CD4-positive, alpha-beta T cell (primary cell): ENCODE measurements at regions not wholly inside any gene's neighbourhood (a gene's known extent, or its start where the extent isn't known, plus 50 kb on each side); places are given as distances from the start of the nearest gene placed in this dataset.

ENCODE experiments used
- ATAC-seq: fragments of 200-7000 bp; cut with Tn5 transposase; one replicate; pipeline ENCODE4 v1.10.0; 2022; ENCODE audit warnings: mild to moderate bottlenecking; ENCODE audit not compliant: poor library complexity
- CTCF ChIA-PET: fragments of 350-600 bp; sonication (Branson Sonifier 250); formaldehyde crosslinking; loops from one replicate; lab custom pipeline; 2021; ENCODE audit warnings: antibody characterized with exemption, inconsistent platforms; lab: Charles Lee
- POLR2A ChIA-PET: fragments of 350-600 bp; sonication (Branson Sonifier 250); formaldehyde crosslinking; loops from one replicate; lab custom pipeline; 2021; ENCODE audit warnings: antibody characterized with exemption, inconsistent platforms; lab: Charles Lee
- DNase-seq, 14 experiments: peaks; one replicate each; pipeline ENCODE4 v3.0.0-alpha.2; 2013 to 2020; ENCODE audit warnings: mixed read lengths in 2 of 14
- H3K27ac ChIP-seq, 2 donors: one replicate each; pipeline versions ENCODE4 v1.5.1 to v1.7.0; 2013; ENCODE audit warnings: low read length in 2 of 2, low read depth in 1 of 2, mild to moderate bottlenecking in 1 of 2
- H3K27me3 ChIP-seq, 2 experiments: 1 replicate in 1 of 2; 2 replicates in 1 of 2; pipeline versions ENCODE4 v1.6.1 to v1.7.0; 2013; ENCODE audit warnings: low read length in 2 of 2, control low read depth in 1 of 2, mild to moderate bottlenecking in 1 of 2, moderate library complexity in 1 of 2; ENCODE audit not compliant: insufficient read depth in 2 of 2, control insufficient read depth in 1 of 2
- H3K36me3 ChIP-seq: one replicate; pipeline ENCODE4 v1.6.1; 2013; ENCODE audit warnings: low read length, control low read depth; ENCODE audit not compliant: insufficient read depth
- H3K4me1 ChIP-seq: one replicate; pipeline ENCODE4 v1.6.1; 2013; ENCODE audit warnings: low read length, control low read depth; ENCODE audit not compliant: insufficient read depth
- H3K4me3 ChIP-seq: one replicate; pipeline ENCODE4 v1.5.1; 2013; ENCODE audit warnings: mild to moderate bottlenecking, low read length, moderate library complexity
- H3K9me3 ChIP-seq, 2 experiments: 1 replicate in 1 of 2; 2 replicates in 1 of 2; pipeline versions ENCODE4 v1.6.1 to v1.7.0; 2013; ENCODE audit warnings: low read length in 2 of 2, mild to moderate bottlenecking in 2 of 2, control low read depth in 1 of 2, moderate library complexity in 1 of 2; ENCODE audit not compliant: control insufficient read depth in 1 of 2, insufficient read depth in 1 of 2
- H3K27ac Mint-ChIP-seq: one replicate; pipeline ENCODE4 v1.8.0; 2020; ENCODE audit warnings: mixed read lengths
- H3K27me3 Mint-ChIP-seq: one replicate; pipeline ENCODE4 v1.8.0; 2021; ENCODE audit warnings: mixed read lengths
- H3K36me3 Mint-ChIP-seq: one replicate; pipeline ENCODE4 v1.8.0; 2021; ENCODE audit warnings: low read depth, mixed read lengths
- H3K4me1 Mint-ChIP-seq: one replicate; pipeline ENCODE4 v1.8.0; 2021; ENCODE audit warnings: low read depth, mixed read lengths
- H3K4me3 Mint-ChIP-seq: one replicate; pipeline ENCODE4 v1.8.0; 2020; ENCODE audit warnings: mild to moderate bottlenecking, mixed read lengths
- H3K9me3 Mint-ChIP-seq: one replicate; pipeline ENCODE4 v1.8.0; 2020; ENCODE audit warnings: mixed read lengths
- intact Hi-C, 2 experiments: fragments of 100-400 bp; cut with DNase I in 1 of 2; cut with micrococcal nuclease in 1 of 2; formaldehyde crosslinking; loops; one replicate each; pipeline versions ENCODE4 v1.15.1 to v1.9.0; 2023 to 2025; cut with DNase I, micrococcal nuclease
- TF ChIP-seq, protein P1 (sequence below): fragments of 200-600 bp; IDR thresholded peaks from one replicate; pipeline ENCODE4 v1.8.0; 2022; ENCODE audit warnings: antibody characterized with exemption, mild to moderate bottlenecking

DNA sequence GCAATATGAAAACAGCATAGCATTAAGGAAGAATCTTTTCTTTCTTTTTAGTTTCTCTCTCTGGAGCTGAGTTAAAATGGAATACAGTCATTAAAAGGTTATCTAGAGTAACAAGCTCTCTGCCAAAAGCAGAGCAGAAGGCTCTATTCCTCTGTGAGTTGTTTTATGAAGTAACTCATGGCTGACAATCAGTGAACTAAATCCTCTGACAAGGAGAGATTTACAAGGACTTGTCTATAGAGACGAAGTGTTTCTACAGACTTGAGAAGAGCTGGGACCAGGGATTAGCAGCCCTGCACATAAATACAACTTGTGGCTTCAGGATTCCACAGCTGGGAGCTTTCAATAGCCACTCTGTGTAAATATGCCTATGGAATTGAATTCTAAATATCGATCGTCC is 192.5 kb upstream of the RAG2 start:
- H3K4me3 ChIP-seq: no peak overlapping the region
- intact Hi-C loops: no loop called here
- no peaks in the 10 kb centered on the region for H3K4me1 ChIP-seq
- DNase-seq (no peak), ATAC-seq (no peak)
- no peak overlapping the region for H3K27ac Mint-ChIP-seq
- peaks cover 17% of the 10 kb centered on the region for H3K27me3 Mint-ChIP-seq
- H3K36me3 ChIP-seq: no peaks in the 10 kb centered on the region
- POLR2A ChIA-PET: no interaction called here
- no peaks in the 10 kb centered on the region for H3K9me3 ChIP-seq
- TF ChIP-seq, protein P1, sequence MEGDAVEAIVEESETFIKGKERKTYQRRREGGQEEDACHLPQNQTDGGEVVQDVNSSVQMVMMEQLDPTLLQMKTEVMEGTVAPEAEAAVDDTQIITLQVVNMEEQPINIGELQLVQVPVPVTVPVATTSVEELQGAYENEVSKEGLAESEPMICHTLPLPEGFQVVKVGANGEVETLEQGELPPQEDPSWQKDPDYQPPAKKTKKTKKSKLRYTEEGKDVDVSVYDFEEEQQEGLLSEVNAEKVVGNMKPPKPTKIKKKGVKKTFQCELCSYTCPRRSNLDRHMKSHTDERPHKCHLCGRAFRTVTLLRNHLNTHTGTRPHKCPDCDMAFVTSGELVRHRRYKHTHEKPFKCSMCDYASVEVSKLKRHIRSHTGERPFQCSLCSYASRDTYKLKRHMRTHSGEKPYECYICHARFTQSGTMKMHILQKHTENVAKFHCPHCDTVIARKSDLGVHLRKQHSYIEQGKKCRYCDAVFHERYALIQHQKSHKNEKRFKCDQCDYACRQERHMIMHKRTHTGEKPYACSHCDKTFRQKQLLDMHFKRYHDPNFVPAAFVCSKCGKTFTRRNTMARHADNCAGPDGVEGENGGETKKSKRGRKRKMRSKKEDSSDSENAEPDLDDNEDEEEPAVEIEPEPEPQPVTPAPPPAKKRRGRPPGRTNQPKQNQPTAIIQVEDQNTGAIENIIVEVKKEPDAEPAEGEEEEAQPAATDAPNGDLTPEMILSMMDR: no peak
- no peak overlapping the region for H3K27ac ChIP-seq
- CTCF ChIA-PET: no interaction called here
- H3K36me3 Mint-ChIP-seq: no peaks in the 10 kb centered on the region
- no peaks in the 10 kb centered on the region for H3K9me3 Mint-ChIP-seq
- no peak overlapping the region for H3K4me3 Mint-ChIP-seq
- H3K4me1 Mint-ChIP-seq: no peaks in the 10 kb centered on the region
- peaks cover 0 to 4% of the 10 kb centered on the region in 2 experiments for H3K27me3 ChIP-seq

DNA sequence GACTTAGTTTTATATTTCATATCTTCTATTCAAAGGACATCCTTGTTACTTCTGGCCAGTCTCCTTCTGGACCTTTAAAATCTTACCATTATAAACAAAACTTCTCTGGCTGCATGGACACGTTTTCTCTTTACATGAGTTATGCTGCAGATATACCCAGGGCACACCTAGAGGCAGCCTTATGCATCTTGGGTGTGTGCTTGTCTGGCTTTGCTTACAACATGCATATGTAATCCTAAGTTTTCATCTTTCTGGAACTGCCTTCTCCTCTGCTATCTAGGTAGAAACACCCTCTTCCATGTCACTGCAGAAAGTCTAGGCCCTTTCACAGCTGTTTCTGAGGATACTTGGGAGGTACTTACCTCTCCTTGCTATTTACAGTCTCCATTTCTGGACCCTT is 185.8 kb upstream of the RAG2 start:
- Mint-ChIP-seq H3K4me3 (no peak overlapping the region), H3K27me3 (peaks cover 15% of the 10 kb centered on the region), H3K27ac (no peak overlapping the region), H3K36me3 (no peaks in the 10 kb centered on the region), H3K4me1 (no peaks in the 10 kb centered on the region), H3K9me3 (no peaks in the 10 kb centered on the region)
- POLR2A ChIA-PET: no interaction called here
- Histone ChIP-seq H3K27me3 (peaks cover 0 to 4% of the 10 kb centered on the region in 2 experiments), H3K4me3 (no peak overlapping the region), H3K9me3 (peaks cover 0 to 4% of the 10 kb centered on the region in 2 experiments), H3K36me3 (no peaks in the 10 kb centered on the region), H3K4me1 (no peaks in the 10 kb centered on the region), H3K27ac (no peak overlapping the region)
- TF ChIP-seq, protein P1: no peak
- no peak for ATAC-seq
- CTCF ChIA-PET: no interaction called here
- intact Hi-C loops: no loop called here
- DNase-seq: no peak

DNA sequence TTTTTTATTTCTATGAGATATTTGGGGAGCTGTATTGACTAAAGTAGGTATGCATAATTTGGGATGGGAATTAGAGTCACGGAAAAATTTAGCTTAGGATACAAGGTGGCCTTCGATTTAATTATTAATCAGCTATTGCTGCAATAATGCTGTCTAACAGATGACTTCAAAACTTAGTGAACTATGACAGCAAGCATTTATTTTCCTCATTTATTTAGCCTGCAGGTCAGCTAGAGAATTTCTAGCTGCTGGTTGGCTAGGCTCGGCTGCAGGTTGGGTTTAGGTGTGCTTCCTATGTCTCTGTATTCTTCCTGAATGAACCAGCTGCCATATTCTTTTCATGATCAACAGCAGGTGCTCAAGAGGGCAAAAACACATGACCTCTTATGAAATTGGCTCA is 181.8 kb upstream of the RAG2 start:
- no peaks in the 10 kb centered on the region for H3K4me1 Mint-ChIP-seq
- ChIA-PET CTCF (no interaction called here), POLR2A (no interaction called here)
- Histone ChIP-seq H3K4me1 (no peaks in the 10 kb centered on the region), H3K9me3 (peaks cover 0 to 4% of the 10 kb centered on the region in 2 experiments), H3K27me3 (no peaks in the 10 kb centered on the region), H3K27ac (no peak overlapping the region), H3K4me3 (no peak overlapping the region), H3K36me3 (no peaks in the 10 kb centered on the region)
- no peaks in the 10 kb centered on the region for H3K36me3 Mint-ChIP-seq
- TF ChIP-seq, protein P1: no peak
- peaks cover 7% of the 10 kb centered on the region for H3K27me3 Mint-ChIP-seq
- intact Hi-C loops: no loop called here
- H3K4me3 Mint-ChIP-seq: no peak overlapping the region
- no peak for DNase-seq
- H3K27ac Mint-ChIP-seq: no peak overlapping the region
- no peaks in the 10 kb centered on the region for H3K9me3 Mint-ChIP-seq
- ATAC-seq: no peak
